NCI-H1105 (cell line): ENCODE measurements at regions not wholly inside any gene's neighbourhood (a gene's known extent, or its start where the extent isn't known, plus 50 kb on each side); places are given as distances from the start of the nearest gene placed in this dataset.

Source experiments
- DNase-seq: peaks from one replicate; lab custom pipeline; 2025; lab: John Stamatoyannopoulos, UW

DNA sequence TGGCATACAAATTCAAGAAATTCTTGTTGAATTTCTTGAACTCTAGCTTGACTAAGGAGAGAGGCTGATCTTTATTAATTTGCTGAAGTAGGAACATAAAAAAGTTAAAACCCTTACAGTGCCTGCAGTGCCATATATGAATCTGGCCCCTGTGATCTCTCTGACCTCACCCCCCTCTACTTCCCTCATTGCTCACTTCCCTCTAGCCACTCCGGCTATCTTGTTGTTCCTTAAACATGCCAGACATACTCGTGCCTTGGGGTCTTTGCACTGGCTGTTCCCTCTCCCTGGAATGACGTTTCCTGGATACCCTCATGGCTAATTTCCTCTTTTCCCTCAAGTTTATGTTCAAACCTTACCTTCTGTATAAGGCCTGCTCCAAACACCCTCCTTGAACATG is 246.3 kb upstream of the SIX2 start:
- no peak for DNase-seq

DNA sequence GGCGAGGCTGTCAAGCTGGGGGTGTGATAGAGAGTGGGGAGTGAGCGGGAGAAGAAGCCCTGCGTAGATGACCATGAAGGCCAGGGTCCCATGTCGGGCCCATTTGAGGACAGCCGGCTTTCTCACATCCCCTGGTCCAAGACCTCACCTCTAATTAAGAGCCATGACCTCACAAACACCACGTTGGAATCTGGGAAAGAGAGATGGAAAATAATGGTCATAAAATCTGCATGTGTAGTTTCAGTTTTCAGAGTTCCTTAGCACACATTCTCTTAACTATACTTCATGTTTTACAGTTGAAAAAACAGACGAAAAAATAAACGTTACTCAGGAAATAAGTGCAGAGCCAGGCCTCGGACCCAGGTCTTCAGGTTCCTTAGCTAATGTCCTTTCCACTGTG is 244.8 kb upstream of the SIX2 start:
- no peak for DNase-seq

GRCh38 chr2:45253151-45253550 is 243.9 kb upstream of the SIX2 start:
- DNase-seq, result no peak

GRCh38 chr2:45250176-45250575 is 240.9 kb upstream of the SIX2 start:
- no peak for DNase-seq

GRCh38 chr2:45248214-45248613 is 239.0 kb upstream of the SIX2 start:
- DNase-seq, result no peak

DNA sequence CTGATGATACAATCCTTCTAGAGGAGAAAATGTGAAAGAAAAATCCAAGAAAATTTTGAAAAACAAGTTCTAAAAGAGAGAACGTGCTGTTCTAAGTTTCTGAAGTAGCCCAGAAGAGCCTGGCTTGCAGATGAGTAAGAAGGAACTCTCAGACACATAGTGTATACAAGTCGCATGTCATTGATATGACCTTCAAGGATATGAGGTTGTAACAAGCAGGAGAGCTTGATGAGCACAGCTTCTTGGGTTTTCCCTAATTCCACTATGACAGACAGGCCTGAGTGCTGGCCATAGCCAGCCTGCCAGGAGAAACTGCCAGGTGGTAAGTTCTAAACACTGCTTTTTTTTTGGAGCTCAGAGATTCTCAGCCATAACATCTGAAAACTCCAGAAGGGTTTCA is 235.7 kb upstream of the SIX2 start:
- DNase-seq, result no peak

- no peak for DNase-seq
These were observed 233.0 kb upstream of the SIX2 start for GRCh38 chr2:45242161-45242741.

DNA sequence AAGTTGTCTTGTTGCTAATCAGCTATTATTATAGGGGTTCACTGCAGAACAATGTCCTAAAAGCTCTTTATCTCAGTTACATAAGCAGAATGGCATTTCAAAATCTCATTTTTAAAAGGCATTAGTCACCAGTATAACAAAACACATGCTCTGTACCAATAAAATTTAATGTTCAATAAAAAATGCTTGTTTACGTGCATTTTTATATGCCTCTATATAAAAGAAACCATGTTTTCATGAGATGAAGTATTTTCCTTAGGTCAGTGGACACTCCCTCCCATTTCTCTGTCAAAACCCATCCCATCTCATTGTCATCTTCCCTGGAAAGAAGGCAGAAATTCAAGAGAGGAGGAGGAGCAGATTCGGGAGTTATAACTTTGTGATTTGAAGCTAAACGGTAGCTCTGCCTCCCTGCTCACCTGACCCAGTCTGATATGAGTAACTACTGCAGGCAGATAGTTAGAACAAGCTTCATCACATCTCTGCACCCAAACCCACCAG is 231.9 kb upstream of the SIX2 start:
- DNase-seq, result no peak

- DNase-seq, result no peak
These were observed 228.7 kb upstream of the SIX2 start for GRCh38 chr2:45237850-45238542.

GRCh38 chr2:45237128-45237527 is 227.9 kb upstream of the SIX2 start:
- no peak for DNase-seq

DNA sequence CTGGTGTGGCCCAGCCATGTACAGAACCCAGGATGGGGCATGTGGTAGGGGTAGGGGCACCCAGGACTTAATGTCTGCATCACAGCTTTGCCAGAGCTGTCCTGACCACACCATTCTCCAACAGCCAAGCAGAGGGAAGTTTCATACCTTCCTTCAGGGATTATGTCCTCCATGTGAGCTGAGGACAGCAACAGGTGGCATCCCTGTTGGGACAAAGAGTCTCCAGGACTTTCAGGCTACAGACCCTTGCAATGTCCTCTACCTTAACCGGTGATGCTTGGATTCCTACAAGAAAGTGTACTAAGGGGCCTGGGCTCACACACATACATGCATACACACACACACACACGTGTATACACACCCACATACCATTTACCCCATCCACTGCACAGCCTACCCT is 227.0 kb upstream of the SIX2 start:
- no peak for DNase-seq

DNA sequence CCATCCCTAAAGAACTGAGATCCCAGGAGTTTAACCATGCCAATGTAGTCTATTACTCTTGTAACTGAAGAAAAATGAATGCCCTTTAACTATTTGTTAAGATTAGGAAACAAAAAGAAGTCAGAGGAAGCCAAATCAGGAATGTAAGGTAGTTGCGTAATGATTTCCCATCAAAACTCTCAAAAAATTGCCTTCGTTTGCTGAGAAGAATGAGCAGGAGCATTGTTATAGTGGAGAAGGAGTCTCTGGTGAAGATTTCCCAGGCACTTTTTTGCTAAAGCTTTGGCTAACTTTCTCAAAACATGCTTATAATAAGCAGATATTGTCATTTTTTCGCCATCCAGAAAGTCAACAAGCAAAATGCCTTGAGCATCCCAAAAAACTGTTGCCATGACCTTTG is 224.0 kb upstream of the SIX2 start:
- no peak for DNase-seq

- DNase-seq, result no peak
These were observed 223.6 kb upstream of the SIX2 start for GRCh38 chr2:45232818-45233217.

DNA sequence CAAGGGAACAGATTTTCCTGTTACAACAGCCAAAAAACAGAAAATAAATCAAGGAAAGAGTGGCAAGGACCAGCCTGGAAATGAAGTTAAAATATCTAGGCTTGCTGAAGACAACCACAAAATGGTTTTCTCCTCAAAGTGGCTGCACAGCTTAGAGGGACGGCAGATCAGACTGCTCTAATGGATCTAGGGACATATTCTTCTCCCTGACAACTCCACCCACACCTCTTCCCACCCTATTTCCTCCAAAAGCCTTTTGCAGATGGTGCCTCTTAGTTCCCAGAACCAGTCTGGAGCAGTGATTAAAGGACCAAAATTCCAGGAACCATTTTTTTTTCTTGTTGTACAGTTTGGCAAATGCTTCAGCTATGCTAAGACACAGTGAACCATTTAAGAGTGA is 220.2 kb upstream of the SIX2 start:
- no peak for DNase-seq

DNA sequence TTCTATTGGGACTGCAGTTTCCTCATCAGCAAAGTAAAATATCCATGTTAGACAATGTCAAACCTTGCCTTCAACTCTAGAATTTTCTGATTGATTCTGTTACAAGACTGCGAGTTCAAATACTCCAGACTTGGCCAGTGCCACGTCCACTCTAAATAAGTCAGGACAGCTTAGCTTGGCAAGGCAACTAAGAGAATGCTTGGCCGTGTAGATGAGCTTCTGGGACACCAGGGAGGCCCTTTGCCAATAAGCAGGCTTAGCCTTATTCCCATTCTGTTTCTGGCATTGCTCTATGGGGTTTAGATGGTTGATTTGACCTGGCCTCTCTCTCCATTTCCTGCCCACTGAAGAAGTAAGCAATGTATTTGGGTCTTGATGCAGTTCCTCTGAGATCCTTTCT is 218.1 kb upstream of the SIX2 start:
- DNase-seq, result no peak

DNA sequence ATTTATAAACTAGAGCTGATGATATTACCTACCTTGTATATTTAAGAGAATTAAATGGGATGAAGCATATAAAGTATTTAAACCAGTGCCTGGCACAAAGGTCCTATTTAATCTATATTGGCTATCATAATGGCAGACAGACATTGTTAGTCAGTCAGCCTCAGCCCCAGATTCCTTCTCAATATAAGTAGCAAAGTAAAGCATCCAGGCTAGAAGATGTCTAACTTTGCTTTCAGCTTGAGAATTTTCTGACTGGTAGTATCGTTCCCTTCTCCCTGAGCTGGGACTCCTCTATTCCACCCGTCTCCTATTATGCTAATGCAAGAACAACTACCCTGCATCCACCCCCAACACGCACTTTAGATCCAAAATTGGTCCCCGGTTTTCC is 215.7 kb upstream of the SIX2 start:
- DNase-seq, result no peak

DNA sequence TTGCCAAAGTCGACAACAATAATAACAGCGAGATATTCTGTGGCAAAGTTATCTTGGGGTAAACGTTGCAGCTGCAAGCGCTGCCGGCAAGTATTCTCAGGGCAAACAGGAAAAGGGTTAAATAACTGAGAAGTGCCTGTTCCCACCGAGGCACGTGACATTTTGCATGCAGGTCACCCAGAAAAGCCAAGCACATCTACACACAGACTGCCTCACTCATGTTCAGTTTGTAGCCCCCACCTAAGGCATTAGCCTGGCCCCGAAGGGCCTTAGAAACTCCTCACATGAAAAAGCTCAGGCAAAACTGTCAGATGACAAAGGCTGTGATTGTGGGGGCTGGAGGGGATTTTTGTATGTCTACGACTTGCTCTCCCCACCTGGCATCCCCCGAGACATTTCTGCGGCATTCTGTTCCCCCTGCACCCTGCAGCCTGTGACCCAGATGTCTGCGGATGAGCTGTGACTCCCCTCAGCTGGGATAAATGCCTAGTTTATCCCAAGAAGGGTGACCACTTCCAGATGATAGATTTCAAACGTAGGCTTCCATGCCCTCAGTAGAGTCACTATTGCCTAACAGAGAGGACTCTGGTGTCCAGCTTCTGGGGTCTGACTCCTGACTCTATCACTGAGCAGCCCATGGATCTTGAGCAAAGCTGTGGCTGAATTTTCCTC is 215.2 kb upstream of the SIX2 start:
- no peak for DNase-seq

- no peak for DNase-seq
These were observed 214.3 kb upstream of the SIX2 start for GRCh38 chr2:45223531-45223930.

- no peak for DNase-seq
These were observed 211.0 kb upstream of the SIX2 start for GRCh38 chr2:45220227-45220626.

DNA sequence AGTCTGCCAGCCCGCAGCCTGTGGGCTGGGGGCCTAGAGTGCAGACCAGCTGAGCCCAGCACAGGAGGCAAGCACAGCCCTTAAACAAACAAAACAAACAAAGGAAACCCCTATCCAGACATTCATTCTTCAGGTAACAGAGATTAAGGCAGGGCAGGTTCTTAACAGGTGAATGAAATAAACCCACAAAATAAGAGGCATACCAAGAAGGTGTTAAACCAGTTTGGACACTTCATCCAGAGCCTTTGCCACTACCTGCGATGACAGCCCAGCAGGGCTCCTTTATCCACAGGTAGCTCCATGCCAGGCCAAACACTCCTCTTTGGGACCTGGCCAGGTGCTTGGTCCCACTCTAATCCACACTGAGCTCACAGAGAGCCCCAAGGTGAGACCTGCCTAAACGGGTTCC is 209.7 kb upstream of the SIX2 start:
- no peak for DNase-seq

GRCh38 chr2:45218297-45218696 is 209.0 kb upstream of the SIX2 start:
- no peak for DNase-seq

DNA sequence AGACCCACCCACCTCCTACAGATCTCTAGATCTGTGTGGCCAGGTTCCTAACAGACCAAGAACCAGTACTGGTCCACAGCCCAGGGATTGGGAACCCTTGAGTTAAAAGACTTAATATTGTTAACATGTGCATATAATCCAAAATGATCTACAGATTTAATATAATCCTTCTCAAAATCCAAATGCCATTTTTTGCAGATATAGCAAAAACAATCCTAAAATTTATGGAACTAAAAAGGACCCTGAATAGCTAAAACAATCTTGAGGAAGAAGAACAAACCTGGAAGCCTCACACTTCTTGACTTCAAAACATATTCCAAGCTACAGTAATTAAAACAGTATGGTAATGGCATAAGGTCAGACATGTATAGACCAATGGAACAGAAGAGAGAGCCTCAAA is 206.9 kb upstream of the SIX2 start:
- DNase-seq, result no peak

- DNase-seq, result no peak
These were observed 205.3 kb upstream of the SIX2 start for GRCh38 chr2:45214550-45214949.
